Activated naive CD8-positive, alpha-beta T cell treated with anti-CD3 and anti-CD28 coated beads, Interleukin-2, amount 50 U/mL, for 24 hours (primary cell): ENCODE measurements at regions not wholly inside any gene's neighbourhood (a gene's known extent, or its start where the extent isn't known, plus 50 kb on each side); places are given as distances from the start of the nearest gene placed in this dataset.

ENCODE experiments used
- ATAC-seq: fragments of 150-1000 bp; cut with Tn5 transposase; one replicate; pipeline ENCODE4 v1.10.0; 2021
- DNase-seq: peaks from one replicate; pipeline ENCODE4 v3.0.0; 2021
- H3K27ac Mint-ChIP-seq: one replicate; pipeline ENCODE4 v1.8.0; 2021; ENCODE audit warnings: mild to moderate bottlenecking, mixed read lengths
- H3K27me3 Mint-ChIP-seq: one replicate; pipeline ENCODE4 v1.8.0; 2021; ENCODE audit warnings: mixed read lengths
- H3K36me3 Mint-ChIP-seq: one replicate; pipeline ENCODE4 v1.8.0; 2021; ENCODE audit warnings: low read depth, mixed read lengths
- H3K4me1 Mint-ChIP-seq: one replicate; pipeline ENCODE4 v1.8.0; 2021; ENCODE audit warnings: mixed read lengths
- H3K4me3 Mint-ChIP-seq: one replicate; pipeline ENCODE4 v1.8.0; 2021; ENCODE audit warnings: mild to moderate bottlenecking, moderate library complexity, mixed read lengths
- H3K9me3 Mint-ChIP-seq: one replicate; pipeline ENCODE4 v1.8.0; 2021; ENCODE audit warnings: mixed read lengths

DNA sequence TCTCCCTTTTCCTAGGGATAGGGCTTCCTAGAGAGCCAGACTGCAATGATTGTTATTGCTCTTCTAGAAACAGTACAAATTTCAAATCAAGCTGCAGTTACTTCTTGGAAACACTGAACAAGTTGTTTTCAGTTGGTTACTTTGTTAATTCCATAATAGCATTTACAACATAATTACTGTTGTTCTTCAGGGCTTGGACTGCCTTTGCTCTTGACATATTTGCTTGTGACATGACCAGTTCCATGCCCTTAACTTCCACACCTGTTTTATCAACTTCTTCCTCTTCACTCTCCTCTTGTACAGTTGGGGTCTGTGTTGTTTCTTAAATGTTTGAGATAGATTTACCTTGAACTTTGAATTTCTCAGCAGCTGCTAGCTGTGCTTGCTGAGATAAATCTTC, 104.4 kb downstream of the SEC23IP start:
- no peak overlapping the region for H3K4me3 Mint-ChIP-seq
- no peak overlapping the region for H3K27ac Mint-ChIP-seq
- no peaks in the 10 kb centered on the region for H3K36me3 Mint-ChIP-seq
- H3K4me1 Mint-ChIP-seq: no peaks in the 10 kb centered on the region
- peaks cover 24% of the 10 kb centered on the region for H3K9me3 Mint-ChIP-seq
- no peak for DNase-seq
- H3K27me3 Mint-ChIP-seq: peaks cover 22% of the 10 kb centered on the region
- no peak for ATAC-seq

DNA sequence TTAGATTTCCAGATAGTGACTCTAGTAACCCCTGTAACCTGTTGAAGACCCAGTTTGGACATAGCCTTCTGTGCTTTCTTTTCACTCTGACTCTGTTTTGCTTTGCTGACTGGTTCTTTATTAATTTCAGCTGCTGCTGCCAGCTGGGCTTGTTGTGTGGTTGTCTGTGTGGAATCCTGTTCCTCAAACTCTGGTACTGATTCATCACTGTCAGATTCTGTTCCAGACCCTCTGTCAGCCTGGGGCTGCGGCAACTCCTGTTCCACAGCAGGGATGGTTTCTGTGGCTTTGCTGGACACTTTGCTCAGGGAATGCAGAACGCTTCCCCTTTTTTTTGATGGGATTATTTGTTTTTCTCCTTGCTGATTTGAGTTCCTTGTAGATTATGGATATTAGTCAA, 104.9 kb downstream of the SEC23IP start:
- ATAC-seq (no peak), DNase-seq (no peak)
- no peak overlapping the region for H3K4me3 Mint-ChIP-seq
- no peak overlapping the region for H3K27ac Mint-ChIP-seq
- H3K36me3 Mint-ChIP-seq: no peaks in the 10 kb centered on the region
- peaks cover 22% of the 10 kb centered on the region for H3K27me3 Mint-ChIP-seq
- H3K9me3 Mint-ChIP-seq: peaks cover 24% of the 10 kb centered on the region
- no peaks in the 10 kb centered on the region for H3K4me1 Mint-ChIP-seq

DNA sequence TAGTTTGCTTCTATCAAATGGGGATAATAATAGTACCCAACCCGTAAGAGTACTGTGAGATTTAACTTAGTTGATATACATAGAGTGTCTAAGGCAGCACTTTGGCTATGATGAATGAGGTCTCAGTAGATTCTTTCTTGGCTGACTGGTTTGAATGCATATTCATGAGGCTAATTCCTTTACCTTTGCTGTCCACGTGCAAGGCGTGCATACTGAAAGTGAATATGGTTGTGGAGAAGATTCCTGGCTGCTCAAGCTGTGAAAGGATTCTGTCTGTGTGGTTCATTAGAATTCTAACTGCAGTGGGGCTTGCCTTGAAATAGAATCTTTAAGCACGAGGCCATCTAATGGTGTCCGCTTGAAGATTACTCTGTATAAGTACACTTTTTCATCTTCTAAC, 110.3 kb downstream of the SEC23IP start:
- Mint-ChIP-seq H3K4me3 (no peak overlapping the region), H3K4me1 (no peaks in the 10 kb centered on the region), H3K9me3 (peaks cover 1% of the 10 kb centered on the region), H3K36me3 (no peaks in the 10 kb centered on the region), H3K27me3 (peaks cover 16% of the 10 kb centered on the region), H3K27ac (no peak overlapping the region)
- no peak for DNase-seq
- ATAC-seq: no peak

- Mint-ChIP-seq H3K27ac (no peak overlapping the region), H3K4me1 (no peaks in the 10 kb centered on the region), H3K4me3 (no peak overlapping the region), H3K36me3 (no peaks in the 10 kb centered on the region), H3K27me3 (peaks cover 14% of the 10 kb centered on the region), H3K9me3 (no peaks in the 10 kb centered on the region)
- DNase-seq: no peak
- ATAC-seq: no peak
Measured at GRCh38 chr10:120005207-120006201, 113.0 kb downstream of the SEC23IP start.

GRCh38 chr10:120007261-120007660, 114.7 kb downstream of the SEC23IP start:
- Mint-ChIP-seq H3K4me1 (no peaks in the 10 kb centered on the region), H3K27ac (no peak overlapping the region), H3K36me3 (no peaks in the 10 kb centered on the region), H3K9me3 (no peaks in the 10 kb centered on the region), H3K27me3 (peaks cover 19% of the 10 kb centered on the region), H3K4me3 (no peak overlapping the region)
- DNase-seq (no peak), ATAC-seq (no peak)

- Mint-ChIP-seq H3K4me3 (no peak overlapping the region), H3K27me3 (peaks cover 31% of the 10 kb centered on the region), H3K36me3 (no peaks in the 10 kb centered on the region), H3K27ac (no peak overlapping the region), H3K9me3 (no peaks in the 10 kb centered on the region), H3K4me1 (no peaks in the 10 kb centered on the region)
- ATAC-seq (no peak), DNase-seq (no peak)
Measured at GRCh38 chr10:120011359-120012130, 119.0 kb downstream of the SEC23IP start.

- H3K36me3 Mint-ChIP-seq: no peaks in the 10 kb centered on the region
- peaks cover 31% of the 10 kb centered on the region for H3K27me3 Mint-ChIP-seq
- no peak overlapping the region for H3K4me3 Mint-ChIP-seq
- H3K27ac Mint-ChIP-seq: no peak overlapping the region
- ATAC-seq: no peak
- DNase-seq: no peak
- no peaks in the 10 kb centered on the region for H3K4me1 Mint-ChIP-seq
- no peaks in the 10 kb centered on the region for H3K9me3 Mint-ChIP-seq
Measured at GRCh38 chr10:120012131-120012400, 119.5 kb downstream of the SEC23IP start.

DNA sequence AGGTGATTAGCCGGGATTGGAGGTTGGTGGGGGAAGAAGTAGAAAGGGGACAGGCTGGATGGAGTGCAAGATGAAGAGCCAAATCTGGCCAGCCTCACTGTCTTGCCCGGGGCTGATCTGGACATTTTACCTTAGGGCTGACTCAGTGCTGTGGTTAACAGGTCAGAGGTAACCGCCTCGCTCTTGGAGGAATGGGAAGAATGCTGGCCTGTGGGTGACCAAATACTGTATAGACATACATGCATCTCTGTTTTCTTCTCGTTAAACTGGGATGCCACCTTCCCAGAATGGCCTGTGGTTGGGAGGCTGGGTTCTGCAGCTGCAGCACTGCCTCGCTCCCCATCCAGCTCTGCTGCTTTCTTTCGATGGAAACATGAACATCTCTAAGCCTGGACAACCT, 120.0 kb downstream of the SEC23IP start:
- no peaks in the 10 kb centered on the region for H3K4me1 Mint-ChIP-seq
- ATAC-seq: no peak
- peaks cover 31% of the 10 kb centered on the region for H3K27me3 Mint-ChIP-seq
- no peaks in the 10 kb centered on the region for H3K36me3 Mint-ChIP-seq
- H3K9me3 Mint-ChIP-seq: no peaks in the 10 kb centered on the region
- H3K4me3 Mint-ChIP-seq: no peak overlapping the region
- no peak overlapping the region for H3K27ac Mint-ChIP-seq
- DNase-seq: no peak

DNA sequence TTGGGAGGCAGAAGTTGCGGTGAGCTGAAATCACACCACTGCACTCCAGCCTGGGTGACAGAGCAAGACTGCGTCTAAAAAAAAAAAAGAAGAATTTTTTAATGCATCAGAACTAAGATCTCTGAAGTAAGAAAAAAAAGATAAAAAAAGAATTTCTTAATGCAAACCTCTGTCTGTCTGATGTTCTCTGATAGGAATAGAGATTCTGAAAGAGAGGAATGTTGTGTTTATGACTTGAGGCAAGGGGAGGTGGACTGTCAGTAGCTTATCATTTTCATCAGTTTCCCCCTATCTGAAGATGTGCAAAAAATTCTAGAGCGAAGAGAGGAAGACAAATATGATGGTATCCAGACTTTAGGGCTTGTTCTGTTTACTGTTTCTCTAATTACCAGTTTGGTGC, 121.5 kb downstream of the SEC23IP start:
- Mint-ChIP-seq H3K4me3 (no peak overlapping the region), H3K4me1 (no peaks in the 10 kb centered on the region), H3K27me3 (peaks cover 31% of the 10 kb centered on the region), H3K9me3 (no peaks in the 10 kb centered on the region), H3K36me3 (no peaks in the 10 kb centered on the region), H3K27ac (no peak overlapping the region)
- ATAC-seq (no peak), DNase-seq (no peak)

DNA sequence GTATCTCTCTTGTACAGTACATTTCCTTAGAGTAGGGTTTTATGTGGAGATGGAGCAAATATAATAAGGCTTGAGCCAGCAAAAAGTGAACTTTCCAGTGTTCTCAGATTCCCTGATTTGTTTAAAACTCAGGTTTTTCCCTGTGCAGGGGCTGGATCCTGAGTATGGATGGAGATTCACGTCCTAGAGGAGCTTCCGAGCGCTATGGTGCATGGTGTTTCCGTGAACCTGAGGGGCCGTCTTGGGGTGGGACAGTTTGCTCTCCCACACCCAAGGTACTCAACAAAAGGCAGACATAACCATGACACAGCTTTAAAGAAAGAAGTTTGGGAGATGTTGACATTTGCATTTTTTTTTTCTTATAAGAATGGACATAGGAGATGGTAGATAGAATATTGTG, 122.5 kb downstream of the SEC23IP start:
- H3K27ac Mint-ChIP-seq: no peak overlapping the region
- no peak overlapping the region for H3K4me3 Mint-ChIP-seq
- peaks cover 27% of the 10 kb centered on the region for H3K27me3 Mint-ChIP-seq
- H3K9me3 Mint-ChIP-seq: no peaks in the 10 kb centered on the region
- no peaks in the 10 kb centered on the region for H3K36me3 Mint-ChIP-seq
- H3K4me1 Mint-ChIP-seq: no peaks in the 10 kb centered on the region
- no peak for ATAC-seq
- no peak for DNase-seq

GRCh38 chr10:120016906-120017305, 124.4 kb downstream of the SEC23IP start:
- Mint-ChIP-seq H3K27ac (no peak overlapping the region), H3K27me3 (peaks cover 21% of the 10 kb centered on the region), H3K36me3 (no peaks in the 10 kb centered on the region), H3K4me3 (no peak overlapping the region), H3K4me1 (no peaks in the 10 kb centered on the region), H3K9me3 (no peaks in the 10 kb centered on the region)
- DNase-seq (no peak), ATAC-seq (no peak)

GRCh38 chr10:120017733-120018417, 125.3 kb downstream of the SEC23IP start:
- H3K36me3 Mint-ChIP-seq: no peaks in the 10 kb centered on the region
- DNase-seq: no peak
- no peaks in the 10 kb centered on the region for H3K4me1 Mint-ChIP-seq
- H3K27me3 Mint-ChIP-seq: peaks cover 13% of the 10 kb centered on the region
- ATAC-seq: no peak
- H3K27ac Mint-ChIP-seq: no peak overlapping the region
- no peaks in the 10 kb centered on the region for H3K9me3 Mint-ChIP-seq
- no peak overlapping the region for H3K4me3 Mint-ChIP-seq

DNA sequence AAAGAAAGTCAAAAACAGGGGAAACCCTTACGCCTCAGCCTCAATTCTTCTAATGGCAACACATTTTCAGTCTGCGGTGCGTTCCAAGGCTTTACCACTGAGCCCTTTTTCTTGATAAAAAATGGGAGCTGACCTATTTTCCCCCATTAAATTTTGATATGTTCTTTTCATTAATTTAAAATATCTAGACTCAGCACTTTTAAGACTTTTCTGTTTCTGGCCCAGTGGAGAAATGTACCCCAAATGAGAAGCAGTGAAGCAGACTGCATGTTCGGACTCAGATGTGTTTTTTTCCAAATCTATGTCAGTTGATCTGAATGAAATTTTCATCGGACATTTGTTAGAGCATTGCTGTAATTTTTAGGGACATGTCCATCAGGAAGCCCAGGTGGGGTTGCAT, 126.2 kb downstream of the SEC23IP start:
- no peak for DNase-seq
- H3K4me1 Mint-ChIP-seq: no peaks in the 10 kb centered on the region
- H3K27me3 Mint-ChIP-seq: peaks cover 11% of the 10 kb centered on the region
- no peaks in the 10 kb centered on the region for H3K36me3 Mint-ChIP-seq
- H3K4me3 Mint-ChIP-seq: no peak overlapping the region
- H3K9me3 Mint-ChIP-seq: no peaks in the 10 kb centered on the region
- ATAC-seq: no peak
- H3K27ac Mint-ChIP-seq: no peak overlapping the region

- no peak for ATAC-seq
- H3K36me3 Mint-ChIP-seq: no peaks in the 10 kb centered on the region
- H3K4me3 Mint-ChIP-seq: no peak overlapping the region
- H3K27me3 Mint-ChIP-seq: peaks cover 11% of the 10 kb centered on the region
- H3K27ac Mint-ChIP-seq: no peak overlapping the region
- DNase-seq: no peak
- H3K9me3 Mint-ChIP-seq: no peaks in the 10 kb centered on the region
- no peaks in the 10 kb centered on the region for H3K4me1 Mint-ChIP-seq
Measured at GRCh38 chr10:120019568-120019967, 127.0 kb downstream of the SEC23IP start.

- ATAC-seq (no peak), DNase-seq (no peak)
- H3K4me3 Mint-ChIP-seq: no peak overlapping the region
- H3K27me3 Mint-ChIP-seq: peaks cover 6% of the 10 kb centered on the region
- no peak overlapping the region for H3K27ac Mint-ChIP-seq
- H3K4me1 Mint-ChIP-seq: no peaks in the 10 kb centered on the region
- no peaks in the 10 kb centered on the region for H3K9me3 Mint-ChIP-seq
- H3K36me3 Mint-ChIP-seq: no peaks in the 10 kb centered on the region
Measured at GRCh38 chr10:120022357-120022756, 129.8 kb downstream of the SEC23IP start.
